ENCODE measurements at regions not wholly inside any gene's neighbourhood (a gene's known extent, or its start where the extent isn't known, plus 50 kb on each side); places are given as distances from the start of the nearest gene placed in this dataset.
A peak's percentile ranks its signal among the peaks of the same experiment; 100 is the strongest.
"Not testable (repeated sequence)": the region's sequence is repeated elsewhere in the genome, so short reads cannot be mapped to it uniquely, and the experiment has no call there.

DNA sequence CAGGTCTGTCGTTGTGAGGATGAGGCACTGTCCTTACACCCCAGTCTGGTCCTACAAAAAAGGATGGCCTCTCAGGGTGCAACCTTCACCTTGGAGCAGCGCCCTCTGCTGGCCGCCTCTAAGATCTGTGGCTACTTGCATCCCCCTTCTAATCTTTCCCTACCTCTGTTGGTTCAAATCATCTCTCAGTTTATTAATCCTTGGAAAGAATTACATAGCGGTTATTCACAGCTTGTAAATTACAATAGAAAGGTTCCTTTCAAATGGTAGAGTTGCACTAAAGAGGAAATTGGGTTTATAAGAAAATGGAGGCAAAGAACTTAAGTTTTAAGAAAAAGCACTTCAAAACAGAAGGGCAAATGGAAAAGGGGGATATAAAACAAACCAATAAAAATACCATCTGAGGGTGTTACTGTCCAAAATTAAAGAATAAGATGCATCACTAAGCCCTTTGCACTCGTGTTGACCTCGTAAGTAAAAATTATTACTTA lies 102.0 kb upstream of the PLEKHM1 start:
- peak; percentile 87 for DNase-seq

DNA sequence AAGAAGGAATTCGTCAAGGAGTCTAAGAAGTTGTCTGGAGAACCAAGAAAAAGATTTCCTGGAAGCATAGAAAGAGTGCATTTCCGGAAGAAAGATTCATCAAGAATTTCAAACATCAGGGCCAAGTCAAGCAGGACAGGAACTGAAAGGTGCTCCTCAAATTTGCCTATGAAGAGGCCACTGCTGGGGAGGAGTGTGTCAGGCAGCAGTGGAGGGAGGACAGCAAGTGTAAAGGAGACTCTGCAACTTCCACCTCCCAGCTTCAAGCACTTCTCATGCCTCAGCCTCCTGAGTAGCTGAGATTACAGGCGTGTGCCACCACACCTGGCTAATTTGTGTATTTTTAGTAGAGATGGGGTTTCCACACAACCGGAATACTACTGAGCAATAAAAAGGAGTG lies 105.8 kb upstream of the PLEKHM1 start:
- DNase-seq = not testable (repeated sequence)

DNA sequence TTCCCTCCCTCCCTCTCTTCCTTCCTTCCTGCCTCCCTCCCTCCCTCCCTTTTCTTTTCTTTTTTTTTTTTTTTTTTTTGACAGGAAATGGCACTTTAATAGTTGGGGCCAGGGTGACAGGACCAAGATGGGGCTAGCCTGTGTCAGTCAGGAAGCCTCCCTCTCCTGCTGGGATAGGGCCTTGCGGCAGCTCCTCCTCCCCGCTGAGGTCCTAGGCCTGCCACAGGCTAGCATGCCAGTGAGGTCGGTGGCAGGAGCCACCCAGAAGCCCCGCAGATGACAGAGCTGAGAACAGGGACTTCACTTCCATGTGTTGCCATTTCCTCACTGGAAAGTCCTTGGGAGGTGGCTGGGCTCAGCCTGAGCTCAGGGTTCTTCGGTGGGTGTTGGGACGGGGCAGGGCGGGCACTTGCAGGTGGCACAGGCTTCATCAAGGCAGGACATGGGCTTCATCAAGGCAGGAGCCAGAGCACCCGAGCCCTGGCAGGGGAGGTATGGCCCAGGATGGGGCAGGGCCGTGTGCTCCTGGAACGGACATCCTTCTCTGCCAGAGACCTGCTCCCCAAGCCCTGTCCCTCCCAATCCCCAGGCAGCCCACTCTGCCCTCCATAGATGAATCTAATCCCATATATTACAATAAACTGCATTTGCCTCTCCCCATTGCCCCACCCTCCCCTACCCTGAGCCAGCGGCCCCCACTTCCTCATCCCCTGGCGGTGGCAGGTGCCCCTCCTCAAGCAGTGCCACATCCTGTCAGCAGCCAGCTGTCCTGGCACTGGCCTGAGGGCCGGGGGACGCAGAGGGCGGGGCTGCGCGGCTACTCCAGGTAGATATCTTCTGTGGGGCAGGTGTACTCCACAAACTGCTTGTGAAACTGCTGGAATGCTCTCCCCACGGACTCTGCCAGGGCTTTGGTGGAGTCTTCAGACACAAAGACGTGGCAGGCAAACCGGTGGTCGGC lies 109.8 kb upstream of the PLEKHM1 start:
- DNase-seq = not testable (repeated sequence)

DNA sequence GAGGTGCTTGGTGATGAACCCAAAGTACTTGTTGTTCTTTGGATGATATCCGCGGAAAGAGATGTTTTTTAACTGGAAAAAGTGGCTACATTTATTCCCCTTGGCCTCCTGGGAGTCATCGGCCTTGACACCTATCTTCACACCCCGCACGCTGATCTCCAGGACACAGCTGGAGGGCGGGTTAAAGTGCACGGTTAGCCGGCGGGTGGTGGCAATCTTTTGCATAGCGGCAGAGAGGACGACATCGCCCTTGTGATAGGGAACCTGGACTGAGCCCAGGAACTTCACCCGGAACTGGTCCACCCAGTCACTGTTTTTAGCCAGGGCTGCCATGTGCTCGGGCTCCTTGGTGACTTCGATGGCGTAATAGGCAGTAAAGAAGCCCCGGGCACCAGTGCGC lies 110.5 kb upstream of the PLEKHM1 start:
- DNase-seq = not testable (repeated sequence)

DNA sequence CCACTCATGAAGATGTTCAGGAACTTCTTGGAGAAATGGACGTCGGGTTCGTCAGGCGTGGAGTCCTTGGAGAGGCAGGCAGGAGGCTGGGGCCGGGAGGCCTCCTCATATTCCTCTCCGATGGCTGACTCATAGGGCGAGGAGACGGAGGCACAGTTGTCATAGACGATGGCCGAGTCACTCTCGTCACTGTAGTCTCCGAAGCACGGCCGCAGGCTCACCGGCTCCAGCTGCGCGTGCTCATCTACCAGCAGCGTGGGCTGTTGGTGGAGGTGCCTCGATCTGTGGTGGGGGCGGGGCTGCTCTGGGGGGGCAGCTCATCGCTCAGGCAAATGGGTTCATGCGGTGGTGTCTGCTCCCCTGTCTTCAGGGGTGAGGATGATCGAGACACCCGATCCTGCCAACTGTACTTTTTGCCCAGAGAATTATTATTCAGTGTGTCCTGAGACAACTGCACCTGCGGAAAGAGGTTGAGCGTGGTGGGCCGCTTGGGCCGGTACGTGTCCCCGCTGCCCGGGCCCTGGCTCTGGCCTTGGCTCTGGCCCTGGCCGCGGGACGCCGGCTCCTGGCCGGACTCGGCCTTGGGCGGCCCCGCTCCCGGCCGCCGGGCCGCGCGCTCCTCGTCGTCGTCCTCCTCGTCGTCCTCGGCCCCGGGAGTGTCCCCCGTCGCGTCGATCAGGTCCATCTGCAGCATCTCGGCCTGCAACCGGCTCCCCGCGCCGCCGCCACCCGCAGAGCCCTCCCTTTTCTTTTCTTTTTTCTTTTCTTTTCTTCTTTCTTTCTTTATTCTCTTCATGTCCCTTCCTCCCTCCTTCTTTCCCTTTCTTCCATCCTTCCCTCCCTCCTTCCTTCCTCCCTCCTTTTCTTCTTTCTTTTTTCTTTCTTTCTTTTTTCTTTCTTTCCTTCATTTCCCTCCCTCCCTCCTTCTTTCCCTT lies 111.4 kb upstream of the PLEKHM1 start:
- not testable (repeated sequence) for DNase-seq

DNA sequence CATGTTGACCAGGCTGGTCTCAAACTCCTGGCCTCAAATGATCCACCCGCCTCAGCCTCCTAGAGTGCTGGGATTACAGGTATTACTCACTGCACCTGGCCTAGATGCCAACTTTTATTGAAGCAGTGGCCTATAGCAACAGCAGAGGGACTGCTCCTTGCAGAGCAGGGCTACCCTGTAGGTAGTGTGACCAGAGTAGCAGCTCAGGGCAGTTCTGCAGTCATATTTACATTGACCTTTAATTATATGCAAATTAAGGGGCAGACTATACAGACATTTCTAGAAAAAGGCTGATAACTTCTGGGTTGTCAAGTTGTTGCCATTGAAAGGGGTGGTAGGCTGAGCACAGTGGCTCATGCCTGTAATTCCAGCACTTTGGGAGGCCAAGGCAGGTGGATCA lies 115.2 kb upstream of the PLEKHM1 start:
- not testable (repeated sequence) for DNase-seq

DNA sequence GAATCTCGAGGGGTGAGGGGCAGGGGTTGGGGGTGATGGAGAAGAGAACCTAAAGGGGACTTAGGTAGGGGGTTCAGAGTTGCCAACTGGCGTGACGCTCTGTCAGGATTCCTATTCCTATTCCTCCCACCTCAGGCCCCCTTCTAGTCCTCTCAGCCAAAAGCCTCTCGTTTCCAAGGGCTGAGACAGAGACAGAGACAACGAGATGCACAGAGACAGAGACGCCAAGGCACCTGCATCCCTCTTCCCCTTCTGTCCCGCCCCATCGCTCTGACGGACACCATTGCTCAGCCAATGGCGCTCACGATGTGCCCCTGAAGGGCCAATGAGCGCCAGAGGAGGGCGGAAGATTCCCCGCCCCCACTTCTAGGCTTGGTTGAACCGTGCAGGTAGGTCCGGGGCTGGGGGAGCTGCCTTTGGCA lies 129.5 kb upstream of the PLEKHM1 start:
- peak; percentile 78 for DNase-seq

DNA sequence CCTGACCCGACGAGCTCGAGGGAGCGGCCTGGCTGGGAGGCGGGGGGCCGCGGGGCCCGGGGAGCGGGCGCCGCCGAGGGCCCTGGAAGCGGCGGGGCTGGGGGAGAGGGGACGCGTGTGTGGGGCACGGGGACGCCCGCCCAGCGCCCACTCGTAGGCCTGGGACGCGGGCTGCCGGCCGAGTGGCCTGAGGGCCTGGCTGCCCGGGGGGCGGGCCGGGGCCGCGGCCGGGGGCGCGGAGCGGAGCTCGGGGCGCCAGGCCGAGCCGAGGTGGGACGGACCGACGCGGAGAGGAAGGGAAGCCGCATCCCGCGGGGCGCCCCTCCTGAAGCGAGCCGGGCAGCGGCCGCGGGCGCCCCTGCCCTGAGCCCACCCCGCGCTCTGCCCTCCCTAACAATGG lies 129.9 kb upstream of the PLEKHM1 start:
- peak; percentile 7 for DNase-seq

DNA sequence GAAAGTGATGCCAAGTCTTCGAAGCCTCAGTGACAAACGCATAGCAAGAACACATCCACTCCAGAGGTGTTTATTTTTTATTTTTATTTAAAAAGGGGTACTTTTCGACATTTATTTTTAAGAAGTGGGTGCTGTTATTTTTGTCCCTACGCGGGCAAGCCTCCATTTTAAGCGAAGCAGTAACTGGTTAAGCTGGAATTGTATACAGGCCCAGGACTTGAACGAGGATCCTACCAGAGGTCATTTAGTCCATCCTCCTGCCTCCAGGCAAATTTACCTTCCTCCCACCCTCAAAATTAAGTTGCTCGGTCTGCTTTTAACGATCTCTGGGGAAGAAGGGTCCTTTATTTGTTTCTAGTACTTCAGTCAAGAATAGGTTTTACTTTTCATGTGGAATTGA lies 130.6 kb upstream of the PLEKHM1 start:
- not testable (repeated sequence) for DNase-seq

DNA sequence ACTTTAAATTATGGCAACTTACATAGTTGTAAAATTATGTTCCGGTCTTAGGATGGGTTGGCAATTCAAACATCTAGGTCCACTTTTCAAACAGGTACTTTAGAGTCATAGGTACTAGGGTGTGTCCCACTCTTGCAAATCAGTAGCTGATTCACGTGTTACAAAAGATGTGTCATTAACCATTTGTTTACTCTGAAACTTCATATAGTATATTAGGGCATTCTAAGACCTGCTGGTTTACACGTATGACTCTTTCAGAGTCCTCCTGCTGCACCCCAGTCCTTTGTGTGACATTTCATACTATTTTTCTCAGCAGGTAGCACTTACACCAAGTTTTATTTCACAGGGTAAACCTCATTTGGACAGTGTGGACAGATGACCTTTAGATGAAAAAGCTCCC lies 131.8 kb upstream of the PLEKHM1 start:
- not testable (repeated sequence) for DNase-seq

DNA sequence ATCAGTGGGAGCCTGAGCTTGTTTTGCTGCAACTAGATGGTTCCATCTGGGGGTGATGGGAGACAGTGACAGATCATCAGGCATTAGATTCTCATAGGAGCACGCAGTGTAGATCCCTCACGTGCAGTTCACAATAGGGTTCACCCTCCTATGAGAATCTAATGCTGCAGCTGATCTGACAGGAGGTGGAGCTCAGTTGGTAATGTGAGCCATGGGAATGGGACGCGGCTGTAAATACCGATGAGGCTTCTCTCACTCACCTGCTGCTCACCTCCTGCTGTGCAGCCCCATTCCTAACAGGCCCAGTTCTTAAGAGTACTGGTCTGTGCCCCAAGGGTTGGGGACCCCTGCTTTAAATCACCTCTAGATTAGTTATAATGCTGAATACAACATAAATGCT lies 137.5 kb upstream of the PLEKHM1 start:
- no peak for DNase-seq

DNA sequence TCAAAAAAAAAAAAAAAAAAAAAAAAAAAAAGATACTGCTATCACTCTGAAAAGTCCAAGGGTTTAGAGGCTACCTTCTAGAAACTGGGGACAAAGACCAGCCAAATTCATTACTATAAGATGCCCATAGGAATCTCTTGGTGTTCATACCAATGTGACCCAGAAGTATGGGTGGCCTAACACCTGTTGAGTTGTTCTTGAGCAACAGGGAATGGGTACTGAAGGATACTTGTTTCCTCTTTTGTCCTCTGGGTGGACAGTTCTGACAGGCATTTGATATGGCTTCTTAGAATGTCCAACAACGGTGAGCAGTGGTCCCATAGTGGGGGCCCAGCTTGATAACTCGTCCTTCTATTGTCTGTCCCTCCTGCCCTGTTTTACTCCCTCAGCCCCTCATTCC lies 141.4 kb upstream of the PLEKHM1 start:
- no peak for DNase-seq

DNA sequence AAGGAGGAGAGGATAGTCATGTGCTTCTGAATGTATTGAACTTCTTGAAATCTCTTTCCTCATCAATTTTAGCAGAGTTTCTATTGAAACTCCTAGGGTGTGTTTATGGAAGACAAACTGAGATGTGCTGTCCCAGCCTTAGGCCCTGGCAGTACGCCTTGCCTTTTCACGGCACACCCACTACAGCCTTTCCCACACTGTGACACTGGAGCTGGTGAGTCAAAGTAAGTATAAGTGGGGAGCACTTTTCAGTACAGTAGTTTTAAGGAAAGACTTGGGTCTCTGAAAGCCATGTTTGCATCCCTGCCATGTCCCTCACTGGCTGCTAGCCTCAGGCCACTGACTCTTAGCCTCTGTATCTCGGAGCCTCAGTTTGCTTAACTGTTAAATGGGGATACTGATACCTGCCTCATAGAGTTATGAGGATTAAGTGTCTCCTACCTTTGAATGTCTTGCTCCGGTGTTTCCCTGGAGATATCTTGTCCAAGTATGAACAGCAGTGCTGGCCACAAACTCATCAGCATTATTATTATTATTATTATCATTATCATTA lies 144.7 kb upstream of the CRHR1 start:
- no peak for DNase-seq

DNA sequence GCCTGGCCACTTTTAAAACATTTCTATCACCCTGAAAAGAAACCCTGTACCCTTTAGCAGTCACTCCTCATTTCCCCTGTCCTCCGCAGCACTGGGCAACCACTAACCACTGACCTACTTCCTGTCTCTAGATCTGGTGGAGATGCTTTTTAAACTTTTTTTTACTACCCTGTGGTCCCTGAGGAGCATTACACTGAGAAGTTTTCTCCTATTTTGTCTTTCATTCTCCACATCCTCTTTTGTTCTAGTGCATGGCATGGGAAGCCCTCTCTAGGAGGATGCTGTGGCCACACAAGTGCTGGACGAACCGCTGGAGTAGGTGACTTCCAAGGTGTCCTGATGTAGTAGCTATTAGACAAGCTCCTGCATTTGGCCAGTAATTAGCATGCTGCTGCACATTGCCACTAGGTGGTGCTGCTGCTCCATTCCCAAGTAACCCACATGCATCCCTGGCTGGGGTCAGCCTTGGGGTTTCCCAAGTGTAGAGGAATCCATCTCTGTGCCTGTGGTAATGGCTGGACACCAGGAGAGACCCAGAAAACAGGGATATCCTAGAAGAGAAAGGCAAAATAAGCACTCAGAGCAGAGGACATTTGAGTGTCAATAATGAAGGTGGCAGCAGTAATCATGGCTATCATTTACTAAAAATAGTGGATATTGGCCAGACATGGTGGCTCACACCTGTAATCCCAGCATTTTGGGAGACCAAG lies 143.8 kb upstream of the CRHR1 start:
- DNase-seq = peak; percentile 79

DNA sequence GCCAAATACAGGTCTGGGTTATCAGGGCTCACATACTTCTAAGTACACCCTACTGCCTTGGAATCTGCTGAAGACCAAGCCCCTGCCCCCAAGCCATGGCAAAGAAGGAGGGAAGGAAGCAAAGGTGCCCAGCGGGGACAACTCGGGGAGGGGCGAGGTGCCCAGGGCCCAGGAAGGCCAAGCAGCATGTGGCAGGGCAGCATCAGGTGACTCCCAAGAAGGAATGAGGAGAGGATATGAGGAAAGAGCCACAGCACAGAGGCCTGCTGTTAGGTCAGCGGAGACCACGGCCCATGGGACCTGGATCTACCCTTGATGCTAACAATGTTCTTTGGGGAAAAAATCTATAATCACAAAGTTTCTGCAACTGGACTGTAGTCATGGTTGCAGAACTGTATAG lies 142.6 kb upstream of the CRHR1 start:
- DNase-seq = no peak

DNA sequence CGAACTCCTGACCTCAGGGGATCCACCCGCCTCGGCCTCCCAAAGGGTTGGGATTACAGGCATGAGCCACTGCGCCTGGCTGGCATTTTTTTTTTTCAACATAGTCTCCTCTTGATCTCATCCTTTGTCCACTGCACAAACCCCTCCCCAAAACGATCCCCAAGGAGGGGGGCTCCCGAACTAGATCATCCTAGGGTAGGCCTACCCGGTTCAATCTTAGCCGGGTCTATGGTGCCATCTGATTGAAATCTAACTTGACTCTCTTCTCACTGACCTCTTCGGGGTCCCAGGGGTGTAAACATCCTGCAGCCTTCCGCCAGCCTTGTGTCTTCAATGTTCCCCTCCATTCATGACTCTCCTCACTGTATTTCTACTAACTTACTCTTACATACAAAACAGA lies 140.5 kb upstream of the CRHR1 start:
- DNase-seq = no peak

DNA sequence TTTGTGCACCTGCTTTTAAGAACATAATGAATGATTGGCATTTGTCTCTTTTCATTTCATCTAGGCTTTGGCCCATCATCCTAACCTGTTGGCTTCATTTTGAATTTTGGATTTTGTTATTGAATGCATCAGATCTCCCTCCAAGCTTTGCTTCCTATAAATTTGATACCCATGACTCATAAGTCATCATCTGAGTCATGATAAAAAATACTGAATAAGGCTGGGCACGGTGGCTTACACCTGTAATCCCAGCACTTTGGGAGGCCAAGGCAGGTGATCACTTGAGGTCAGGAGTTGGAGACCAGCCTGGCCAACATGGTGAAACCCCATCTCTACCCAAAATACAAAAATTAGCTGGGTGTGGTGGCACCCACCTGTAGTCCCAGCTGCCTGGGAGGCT lies 139.5 kb upstream of the CRHR1 start:
- not testable (repeated sequence) for DNase-seq

DNA sequence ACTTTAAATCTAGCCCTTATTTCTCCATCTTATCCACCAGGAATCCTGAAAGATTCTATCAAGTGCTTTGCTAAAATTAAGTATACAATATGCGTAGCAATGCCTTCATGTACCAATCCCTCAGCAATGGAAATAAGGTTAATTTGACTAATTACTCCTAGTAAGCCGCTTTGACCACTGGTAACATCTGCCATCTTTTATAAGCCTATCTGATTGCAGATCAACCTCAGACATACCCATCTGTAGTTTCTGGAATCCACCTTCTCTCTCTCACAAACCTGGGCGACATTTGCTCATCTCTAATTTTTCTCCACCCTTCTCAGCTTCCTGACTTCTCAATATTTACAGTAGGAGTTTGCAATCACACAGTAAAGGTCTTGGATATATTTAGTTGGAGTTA lies 138.8 kb upstream of the CRHR1 start:
- no peak for DNase-seq

DNA sequence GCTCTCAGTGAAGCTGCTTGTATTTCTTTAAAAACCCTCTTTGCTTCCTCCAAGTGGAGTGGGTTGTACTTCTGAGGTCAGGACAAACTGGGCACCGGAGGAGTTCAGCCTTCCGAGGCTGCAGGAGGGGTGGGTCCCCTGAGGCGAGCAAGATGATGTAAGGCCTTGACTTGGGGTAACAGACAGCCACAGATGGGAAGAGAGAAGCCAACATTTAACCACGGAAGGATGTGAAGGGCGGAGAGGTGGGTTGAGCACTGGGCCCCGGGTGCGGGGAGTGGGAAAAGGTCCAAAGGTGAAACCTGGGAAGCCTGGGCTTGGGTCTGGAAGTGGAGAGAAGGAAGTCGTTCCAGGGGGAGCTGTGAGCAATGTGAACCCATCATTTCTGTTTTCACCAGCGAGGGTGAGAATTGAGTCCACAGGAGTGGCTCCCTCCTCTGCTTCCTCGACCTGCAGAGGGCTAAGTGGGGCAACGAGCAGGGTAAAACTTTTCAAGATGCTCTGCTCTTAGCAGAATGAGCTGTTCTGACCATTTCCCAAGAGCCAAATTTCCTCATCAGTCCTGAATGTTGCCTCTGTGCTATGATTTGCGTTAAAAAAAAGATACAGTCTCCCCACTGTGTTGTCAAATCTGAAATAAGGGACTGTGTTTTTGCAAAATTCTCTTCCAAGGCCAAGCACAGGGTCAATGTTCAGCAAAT lies 137.7 kb upstream of the CRHR1 start:
- no peak for DNase-seq

DNA sequence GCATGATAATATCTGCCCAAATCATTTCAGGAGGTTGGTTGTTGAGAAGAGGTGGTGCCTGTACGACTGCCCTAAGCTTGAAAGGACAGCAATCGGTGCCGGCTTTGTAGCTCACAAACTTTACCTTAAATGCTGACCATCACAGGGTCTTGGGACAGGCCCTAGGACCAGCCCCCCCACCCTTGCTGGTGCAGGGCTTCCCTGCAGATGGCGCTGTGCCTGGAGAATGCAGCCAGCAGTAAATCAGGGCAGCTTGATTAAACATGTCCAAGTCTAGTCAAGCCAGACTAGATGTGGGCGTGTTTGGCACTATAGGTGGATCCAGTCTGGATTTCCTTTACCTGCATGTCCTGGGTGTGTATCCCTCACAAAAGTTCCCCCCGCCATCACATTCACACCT lies 135.5 kb upstream of the CRHR1 start:
- DNase-seq = no peak

DNA sequence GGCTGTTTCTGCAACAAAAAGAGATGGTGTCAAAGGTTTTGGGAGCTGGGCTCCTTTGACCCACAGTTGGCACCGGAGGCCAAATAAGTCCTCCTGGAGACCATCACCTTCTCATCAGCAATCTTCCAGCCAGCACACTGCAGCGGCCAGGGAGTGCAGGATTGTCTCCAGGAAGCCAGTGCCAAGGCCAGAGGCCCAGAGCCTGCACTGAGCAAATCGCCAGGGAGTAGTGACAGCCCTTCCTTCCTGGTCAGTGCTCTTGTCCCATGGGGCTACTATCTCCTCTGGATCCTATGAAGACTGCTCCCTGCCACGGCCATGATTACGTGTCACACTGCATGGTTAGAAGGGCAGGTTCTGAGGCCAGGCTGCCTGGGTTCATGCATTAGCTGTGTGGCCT lies 134.3 kb upstream of the CRHR1 start:
- DNase-seq = no peak

DNA sequence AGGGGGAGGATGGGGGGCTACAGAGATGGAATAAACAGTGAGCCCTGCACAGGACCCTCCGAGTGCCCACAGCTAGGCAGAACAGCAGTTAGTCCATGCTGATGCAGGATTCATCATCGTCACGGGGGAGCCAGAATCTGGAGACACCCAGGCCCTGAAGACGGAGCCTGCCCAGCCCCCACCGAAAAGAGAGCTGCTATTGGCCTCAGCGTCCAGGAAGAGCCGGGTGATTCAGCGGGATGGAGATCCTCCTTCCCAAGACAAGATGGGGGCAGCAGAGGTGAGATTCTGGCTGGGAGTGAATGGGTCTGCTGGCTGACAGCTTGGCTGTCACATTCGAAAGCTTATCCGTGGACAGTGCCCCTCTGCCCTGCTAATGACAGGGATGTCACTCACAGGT lies 133.6 kb upstream of the CRHR1 start:
- DNase-seq = no peak

Data from CD4-positive, alpha-beta T cell treated with Interleukin-6 for 4 hours (primary cell).